22Rv1 (cell line): ENCODE measurements at regions not wholly inside any gene's neighbourhood (a gene's known extent, or its start where the extent isn't known, plus 50 kb on each side); places are given as distances from the start of the nearest gene placed in this dataset.

ENCODE experiments used
- CTCF ChIP-seq: fragments of 450-650 bp; IDR thresholded peaks from 2 replicates; pipeline ENCODE4 v1.5.1; 2017; ENCODE audit warnings: mild to moderate bottlenecking
- ZFX ChIP-seq: fragments of 450-650 bp; IDR thresholded peaks from 2 replicates; pipeline ENCODE4 v1.6.1; 2017; ENCODE audit warnings: antibody characterized with exemption, borderline replicate concordance

GRCh38 chr18:78156466-78156865 lies 823.2 kb upstream of the SALL3 start:
- no peak for TF ChIP-seq CTCF
- TF ChIP-seq ZFX, result no peak
